Heart left ventricle (tissue), 16 donors: ENCODE measurements at regions not wholly inside any gene's neighbourhood (a gene's known extent, or its start where the extent isn't known, plus 50 kb on each side); places are given as distances from the start of the nearest gene placed in this dataset.
A peak's percentile ranks its signal among the peaks of the same experiment; 100 is the strongest.

Source experiments
- ATAC-seq, 4 donors: fragments of 200-7000 bp; cut with Tn5 transposase; one replicate each; pipeline ENCODE4 v1.9.1; 2020 to 2022; ENCODE audit warnings: moderate library complexity in 4 of 4, mild to moderate bottlenecking in 3 of 4, moderate number of reproducible peaks in 1 of 4
- DNase-seq, 5 donors: peaks; one replicate each; pipeline ENCODE4 v3.0.0-alpha.2; 2020
- H3K27ac ChIP-seq, 12 donors: fragments of 200-600 bp; sonication (generic) in 4 of 12; one replicate each; pipeline versions ENCODE4 v1.5.0 to v1.8.0; 2016 to 2022; ENCODE audit warnings: mild to moderate bottlenecking in 2 of 12
- H3K27me3 ChIP-seq, 9 donors: fragments of 200-600 bp; sonication (generic) in 2 of 9; one replicate each; pipeline versions ENCODE4 v1.5.1 to v1.8.0; 2016 to 2022; ENCODE audit warnings: mild to moderate bottlenecking in 3 of 9
- H3K36me3 ChIP-seq, 9 donors: fragments of 200-600 bp; sonication (generic) in 2 of 9; one replicate each; pipeline versions ENCODE4 v1.5.0 to v1.8.0; 2018 to 2022; ENCODE audit warnings: mild to moderate bottlenecking in 2 of 9
- H3K4me1 ChIP-seq, 12 donors: fragments of 200-600 bp; sonication (generic) in 4 of 12; one replicate each; pipeline versions ENCODE4 v1.5.0 to v1.8.0; 2016 to 2022; ENCODE audit warnings: mild to moderate bottlenecking in 3 of 12
- H3K4me3 ChIP-seq, 12 donors: fragments of 200-600 bp; sonication (generic) in 4 of 12; one replicate each; pipeline versions ENCODE4 v1.5.0 to v1.8.0; 2017 to 2022; ENCODE audit warnings: mild to moderate bottlenecking in 9 of 12, moderate library complexity in 4 of 12
- H3K9me3 ChIP-seq, 12 donors: fragments of 200-600 bp; sonication (generic) in 4 of 12; one replicate each; pipeline versions ENCODE4 v1.5.0 to v1.8.0; 2016 to 2022; ENCODE audit warnings: mild to moderate bottlenecking in 1 of 12
- POLR2A ChIP-seq, 2 donors: fragments of 450-650 bp; IDR thresholded peaks; one replicate each; pipeline ENCODE4 v1.6.1; 2017; ENCODE audit warnings: antibody characterized with exemption in 2 of 2, mild to moderate bottlenecking in 2 of 2, moderate library complexity in 2 of 2
- WGBS, 4 donors: extraction: QIAGEN DNeasy Blood & Tissue Kit in 2 of 4; methylation state at CpG; one replicate each; pipeline versions ENCODE4 v1.1.5 to v1.1.7; 2013 to 2018; 5-methylcytosine and 5-hydroxymethylcytosine counted together
- intact Hi-C, 10 donors: fragments of 100-400 bp; cut with DNase I; formaldehyde crosslinking; loops; one replicate each; pipeline versions ENCODE4 v1.11.1 to v1.14.2; 2022
- TF ChIP-seq, protein P1 (sequence below), 12 donors: fragments of 200-600 bp; sonication (generic) in 4 of 12; IDR thresholded peaks; one replicate each; pipeline versions ENCODE4 v1.5.0 to v1.8.0; 2018 to 2022; ENCODE audit warnings: antibody characterized with exemption in 12 of 12, mild to moderate bottlenecking in 5 of 12
- donor health status: ischemic (EF 13 %, LVEDD 7.1; RV severe dilation, severe dysfunction).
- donor health status: healthy with polysubstance abuse.
- donor health status: DM: no; HTN: yes; CAD: no.
- donor health status: DM: no; HTN: no; CAD: no.
- donor health status: ischemic (EF 25% LVEDD 6.9; RV normal size, moderate dysfunction).
- donor health status: ischemic (EF 25% LVEDD 5.7; RV mildly dilated, moderate dysfunction).
- donor health status: healthy.
- donor health status: DM: yes; HTN: yes; CAD: no.
- donor health status: ischemic (EF 35%, LVEDD 5.7; RV mildly dilated, moderate dysfunction).
- donor health status: nonischemic (EF 11% LVEDD 7.7; RV severe dilation, severe dysfunction).
- donor health status: DM: yes; HTN: yes; CAD: no.
- donor health status: PGD.
- donor health status: ischemic (EF 29% LVEDD 5.4; RV normal size, mild dysfunction).
- donor health status: nonischemic (EF 23%, LVEDD 6.1; RV moderate dilation, normal function).

GRCh38 chr2:105643405-105644173 lies 101.1 kb upstream of the NCK2 start:
- no peaks in the 10 kb centered on the region for H3K27me3 ChIP-seq
- no peak for TF ChIP-seq POLR2A (IDR thresholded peaks at IDR 0.05)
- TF ChIP-seq, protein P1, sequence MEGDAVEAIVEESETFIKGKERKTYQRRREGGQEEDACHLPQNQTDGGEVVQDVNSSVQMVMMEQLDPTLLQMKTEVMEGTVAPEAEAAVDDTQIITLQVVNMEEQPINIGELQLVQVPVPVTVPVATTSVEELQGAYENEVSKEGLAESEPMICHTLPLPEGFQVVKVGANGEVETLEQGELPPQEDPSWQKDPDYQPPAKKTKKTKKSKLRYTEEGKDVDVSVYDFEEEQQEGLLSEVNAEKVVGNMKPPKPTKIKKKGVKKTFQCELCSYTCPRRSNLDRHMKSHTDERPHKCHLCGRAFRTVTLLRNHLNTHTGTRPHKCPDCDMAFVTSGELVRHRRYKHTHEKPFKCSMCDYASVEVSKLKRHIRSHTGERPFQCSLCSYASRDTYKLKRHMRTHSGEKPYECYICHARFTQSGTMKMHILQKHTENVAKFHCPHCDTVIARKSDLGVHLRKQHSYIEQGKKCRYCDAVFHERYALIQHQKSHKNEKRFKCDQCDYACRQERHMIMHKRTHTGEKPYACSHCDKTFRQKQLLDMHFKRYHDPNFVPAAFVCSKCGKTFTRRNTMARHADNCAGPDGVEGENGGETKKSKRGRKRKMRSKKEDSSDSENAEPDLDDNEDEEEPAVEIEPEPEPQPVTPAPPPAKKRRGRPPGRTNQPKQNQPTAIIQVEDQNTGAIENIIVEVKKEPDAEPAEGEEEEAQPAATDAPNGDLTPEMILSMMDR (IDR thresholded peaks at IDR 0.05): no peak
- no peak for ATAC-seq
- no peak for DNase-seq
- peak overlapping the region in 1 of 12 donors; percentile 25 for H3K4me3 ChIP-seq
- H3K4me1 ChIP-seq: peaks cover 0 to 13% (median 0%) of the 10 kb centered on the region in 12 donors
- no peaks in the 10 kb centered on the region for H3K9me3 ChIP-seq
- intact Hi-C loops: no loop called here
- no peak overlapping the region for H3K27ac ChIP-seq
- H3K36me3 ChIP-seq: no peaks in the 10 kb centered on the region
- WGBS, 4 donors: 60 to 70% (median 63%) methylated on average over 15 of the region's 15 CpGs

DNA sequence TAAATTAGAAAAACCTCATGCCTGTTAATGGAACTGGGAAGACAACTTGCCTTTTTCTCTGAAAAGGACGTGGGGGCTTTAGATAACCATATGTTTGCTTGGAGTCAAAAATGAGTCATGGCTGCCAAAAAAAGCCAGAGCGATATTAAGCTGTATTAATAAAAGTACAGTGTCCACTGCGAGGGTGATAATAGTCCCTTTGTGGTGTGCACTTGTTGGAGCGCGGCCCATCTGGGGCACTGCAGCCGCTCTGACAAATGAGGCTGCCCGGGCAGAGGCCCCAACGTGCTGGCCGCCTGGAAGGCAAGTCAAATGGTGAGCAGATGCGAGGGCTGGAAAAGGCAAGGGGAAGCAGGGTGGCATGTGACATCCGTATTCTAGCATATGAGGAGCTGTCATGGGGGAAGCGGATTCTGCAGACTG lies 103.3 kb upstream of the NCK2 start:
- DNase-seq (peak in 2 of 5 donors; percentile 22 to 38), ATAC-seq (peak in 2 of 4 donors; percentile 34 to 36)
- H3K36me3 ChIP-seq: no peaks in the 10 kb centered on the region
- peaks cover 0 to 13% (median 0%) of the 10 kb centered on the region in 12 donors for H3K4me1 ChIP-seq
- 62 to 79% (median 73%) methylated on average over 12 of the region's 12 CpGs for WGBS, 4 donors
- H3K27me3 ChIP-seq: no peaks in the 10 kb centered on the region
- TF ChIP-seq, protein P1 (IDR thresholded peaks at IDR 0.05): no peak
- TF ChIP-seq POLR2A (IDR thresholded peaks at IDR 0.05): no peak
- H3K4me3 ChIP-seq: no peak overlapping the region
- H3K9me3 ChIP-seq: no peaks in the 10 kb centered on the region
- no peak overlapping the region for H3K27ac ChIP-seq
- intact Hi-C loops: no loop called here

DNA sequence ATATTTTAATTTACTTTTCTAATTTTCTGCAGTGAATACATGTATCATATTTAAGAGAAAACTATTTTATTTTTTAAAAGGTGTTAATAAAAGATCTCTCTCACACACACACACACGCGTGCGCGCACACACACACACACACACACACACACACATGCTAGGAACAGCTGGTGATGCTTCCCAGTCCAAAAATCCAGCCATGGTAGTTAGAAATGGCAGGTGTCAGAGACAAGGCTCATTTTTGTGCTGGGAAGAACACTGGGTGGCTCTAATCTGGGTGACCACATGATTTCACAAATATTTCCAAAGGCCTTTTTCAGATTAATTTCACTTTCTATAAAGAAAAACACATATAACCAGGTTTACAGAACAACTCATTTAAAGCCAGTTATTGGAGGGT lies 104.5 kb upstream of the NCK2 start:
- H3K27me3 ChIP-seq: no peaks in the 10 kb centered on the region
- H3K4me1 ChIP-seq: peaks cover 0 to 13% (median 0%) of the 10 kb centered on the region in 12 donors
- H3K27ac ChIP-seq: no peak overlapping the region
- 67 to 97% (median 95%) methylated on average over 4 of the region's 4 CpGs for WGBS, 4 donors
- ATAC-seq (no peak), DNase-seq (no peak)
- no peaks in the 10 kb centered on the region for H3K9me3 ChIP-seq
- TF ChIP-seq, protein P1 (IDR thresholded peaks at IDR 0.05): no peak
- no peak for TF ChIP-seq POLR2A (IDR thresholded peaks at IDR 0.05)
- H3K36me3 ChIP-seq: no peaks in the 10 kb centered on the region
- no peak overlapping the region for H3K4me3 ChIP-seq
- intact Hi-C loops: no loop called here

DNA sequence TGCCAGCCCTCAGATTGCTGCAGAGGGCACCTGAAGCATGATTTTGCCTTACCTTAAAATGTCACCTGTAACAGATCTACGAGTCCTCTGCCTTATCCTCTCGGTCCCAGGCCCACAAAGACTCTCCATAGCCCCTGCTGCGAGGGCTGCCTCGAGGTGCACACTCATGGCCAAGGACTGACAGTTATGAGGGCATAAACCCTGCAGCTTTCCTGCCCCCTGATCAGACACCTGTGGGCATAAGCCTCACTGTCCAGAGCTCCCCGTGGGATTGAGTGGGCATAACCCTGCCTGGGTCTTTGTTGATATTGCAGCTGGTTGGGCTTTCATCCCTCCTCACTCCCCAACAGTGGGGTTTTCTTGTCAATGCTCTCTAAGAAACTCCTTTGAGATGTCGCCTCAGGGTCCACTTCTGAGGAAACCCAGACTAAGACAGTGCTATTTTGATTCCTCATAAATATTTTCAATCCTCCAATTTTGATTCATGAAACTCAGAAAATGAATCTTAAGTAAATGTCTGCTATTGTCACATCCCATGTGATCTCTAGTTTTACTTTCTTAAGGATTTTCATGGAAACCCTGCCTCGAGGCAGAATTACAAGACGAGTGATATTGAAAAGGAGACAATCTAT lies 108.5 kb upstream of the NCK2 start:
- ATAC-seq: no peak
- no peak for DNase-seq
- no peak overlapping the region for H3K27ac ChIP-seq
- no peak overlapping the region for H3K4me3 ChIP-seq
- TF ChIP-seq POLR2A (IDR thresholded peaks at IDR 0.05): no peak
- 85 to 89% (median 88%) methylated on average over 8 of the region's 8 CpGs for WGBS, 4 donors
- H3K36me3 ChIP-seq: no peaks in the 10 kb centered on the region
- no peaks in the 10 kb centered on the region for H3K9me3 ChIP-seq
- peaks cover 0 to 2% (median 0%) of the 10 kb centered on the region in 12 donors for H3K4me1 ChIP-seq
- H3K27me3 ChIP-seq: no peaks in the 10 kb centered on the region
- intact Hi-C loops: no loop called here
